Hypothalamus (tissue), 51 donors: ENCODE measurements at regions not wholly inside any gene's neighbourhood (a gene's known extent, or its start where the extent isn't known, plus 50 kb on each side); places are given as distances from the start of the nearest gene placed in this dataset.
"Not testable (repeated sequence)": the region's sequence is repeated elsewhere in the genome, so short reads cannot be mapped to it uniquely, and the experiment has no call there.

Source experiments
- DNase-seq, 51 donors: peaks; one replicate each; lab custom pipeline; 2025; lab: John Stamatoyannopoulos, UW

GRCh38 chr10:106304056-106304455 is 860.5 kb downstream of the SORCS1 start:
- DNase-seq, result no peak

- DNase-seq, result no peak
These were observed 861.5 kb downstream of the SORCS1 start for GRCh38 chr10:106302961-106303360.

GRCh38 chr10:106301146-106301545 is 863.4 kb downstream of the SORCS1 start:
- peak in 4 of 51 donors; percentile 1 to 13 (median 3) for DNase-seq

- DNase-seq, result no peak
These were observed 867.6 kb downstream of the SORCS1 start for GRCh38 chr10:106296750-106297392.

- no peak for DNase-seq
These were observed 879.5 kb downstream of the SORCS1 start for GRCh38 chr10:106284802-106285587.

- peak in 7 of 51 donors; percentile 0 to 8 (median 2) for DNase-seq
These were observed 883.5 kb downstream of the SORCS1 start for GRCh38 chr10:106280896-106281460.

- no peak for DNase-seq
These were observed 886.1 kb downstream of the SORCS1 start for GRCh38 chr10:106278383-106278782.

GRCh38 chr10:106271237-106271636 is 893.3 kb downstream of the SORCS1 start:
- no peak for DNase-seq

- DNase-seq, result no peak
These were observed 896.5 kb downstream of the SORCS1 start for GRCh38 chr10:106268000-106268399.

GRCh38 chr10:106267591-106267990 is 896.9 kb downstream of the SORCS1 start:
- no peak for DNase-seq

- DNase-seq, result not testable (repeated sequence)
These were observed 907.1 kb downstream of the SORCS1 start for GRCh38 chr10:106257432-106257831.

GRCh38 chr10:106255111-106255678 is 909.3 kb downstream of the SORCS1 start:
- DNase-seq, result peak in 1 of 51 donors; percentile 1

- DNase-seq, result no peak
These were observed 910.4 kb downstream of the SORCS1 start for GRCh38 chr10:106254071-106254470.

GRCh38 chr10:106252541-106252940 is 912.0 kb downstream of the SORCS1 start:
- no peak for DNase-seq

- DNase-seq, result no peak
These were observed 912.9 kb downstream of the SORCS1 start for GRCh38 chr10:106251573-106251972.

- DNase-seq, result no peak
These were observed 922.2 kb downstream of the SORCS1 start for GRCh38 chr10:106242301-106242700.

GRCh38 chr10:106226828-106227227 is 937.7 kb downstream of the SORCS1 start:
- no peak for DNase-seq

GRCh38 chr10:106226142-106226541 is 938.4 kb downstream of the SORCS1 start:
- DNase-seq, result no peak

GRCh38 chr10:106224676-106225075 is 939.8 kb downstream of the SORCS1 start:
- no peak for DNase-seq

- no peak for DNase-seq
These were observed 946.9 kb downstream of the SORCS1 start for GRCh38 chr10:106217627-106218026.

GRCh38 chr10:106216085-106216484 is 948.4 kb downstream of the SORCS1 start:
- DNase-seq, result no peak
